HepG2 (cell line): ENCODE measurements at regions not wholly inside any gene's neighbourhood (a gene's known extent, or its start where the extent isn't known, plus 50 kb on each side); places are given as distances from the start of the nearest gene placed in this dataset.

ENCODE experiments used
- MXI1 ChIP-seq: IDR thresholded peaks from 3 replicates; pipeline ENCODE4 v1.6.1; 2012; ENCODE audit warnings: low read depth, low read length, inconsistent platforms, borderline replicate concordance
- NR2C2 ChIP-seq: sonication (generic); formaldehyde crosslinking; IDR thresholded peaks from 2 replicates; pipeline ENCODE4 v1.4.0; 2020; ENCODE audit warnings: missing genetic modification reagents, mild to moderate bottlenecking, moderate library complexity, borderline replicate concordance

GRCh38 chr2:209091056-209091455, 332.8 kb upstream of the MAP2 start:
- TF ChIP-seq MXI1 (no peak), NR2C2 (CRISPR knock-in tag) (no peak)
